Keratinocyte (primary cell): ENCODE measurements at regions not wholly inside any gene's neighbourhood (a gene's known extent, or its start where the extent isn't known, plus 50 kb on each side); places are given as distances from the start of the nearest gene placed in this dataset.

Experiments
- DNase-seq: peaks from one replicate; pipeline ENCODE4 v3.0.0-alpha.2; 2011; ENCODE audit warnings: low read depth, missing footprints, low spot score
- FAIRE-seq: peaks from 2 replicates; lab custom pipeline; 2011; peaks lifted over from hg19 to GRCh38; lab: Jason Lieb, UNC
- H2AFZ ChIP-seq: 2 replicates; pipeline ENCODE4 v1.6.0; 2012; ENCODE audit warnings: low read length, control low read depth, inconsistent platforms; ENCODE audit not compliant: control insufficient read depth
- H3K27ac ChIP-seq: 2 replicates; pipeline ENCODE4 v1.5.1; 2011; ENCODE audit warnings: low read length; ENCODE audit not compliant: control insufficient read depth, insufficient read depth
- H3K27me3 ChIP-seq: 3 replicates; pipeline ENCODE4 v1.6.0; 2011; ENCODE audit warnings: low read length; ENCODE audit not compliant: control insufficient read depth, insufficient read depth; ENCODE audit errors: extremely low read depth
- H3K36me3 ChIP-seq, 2 experiments: 2 replicates in 1 of 2; 3 replicates in 1 of 2; pipeline ENCODE4 v1.5.1; 2011; ENCODE audit warnings: low read length in 2 of 2, mild to moderate bottlenecking in 1 of 2; ENCODE audit not compliant: control insufficient read depth in 2 of 2, insufficient read depth in 2 of 2; ENCODE audit errors: extremely low read depth in 1 of 2
- H3K4me1 ChIP-seq: 3 replicates; pipeline ENCODE4 v1.5.1; 2011; ENCODE audit warnings: low read length; ENCODE audit not compliant: control insufficient read depth, insufficient read depth; ENCODE audit errors: extremely low read depth
- H3K4me2 ChIP-seq: 3 replicates; pipeline ENCODE4 v1.6.0; 2011; ENCODE audit warnings: low read depth, low read length; ENCODE audit not compliant: control insufficient read depth, insufficient read depth; ENCODE audit errors: extremely low read depth
- H3K4me3 ChIP-seq, 3 experiments: fragments of 200-600 bp in 1 of 3; sonication (generic) in 1 of 3; 2 replicates in 2 of 3; 3 replicates in 1 of 3; pipeline ENCODE4 v1.5.1; 2011 to 2016; ENCODE audit warnings: low read length in 3 of 3, mild to moderate bottlenecking in 3 of 3, control low read depth in 2 of 3, inconsistent platforms in 1 of 3, low read depth in 1 of 3, mixed read lengths in 1 of 3, mixed run types in 1 of 3, moderate library complexity in 1 of 3; ENCODE audit not compliant: control insufficient read depth in 2 of 3, insufficient read depth in 2 of 3; ENCODE audit errors: extremely low read depth in 1 of 3
- H3K79me2 ChIP-seq: 2 replicates; pipeline ENCODE4 v1.6.0; 2012; ENCODE audit warnings: low read length; ENCODE audit not compliant: control insufficient read depth, insufficient read depth
- H3K9ac ChIP-seq: 3 replicates; pipeline ENCODE4 v1.6.0; 2011; ENCODE audit warnings: low read length; ENCODE audit not compliant: control insufficient read depth, insufficient read depth; ENCODE audit errors: extremely low read depth
- H3K9me1 ChIP-seq: 3 replicates; pipeline ENCODE4 v1.6.0; 2011; ENCODE audit warnings: low read length; ENCODE audit not compliant: control insufficient read depth, insufficient read depth; ENCODE audit errors: extremely low read depth
- H3K9me3 ChIP-seq: 2 replicates; pipeline ENCODE4 v1.5.1; 2012; ENCODE audit warnings: low read depth, low read length; ENCODE audit not compliant: control insufficient read depth
- H4K20me1 ChIP-seq: 3 replicates; pipeline ENCODE4 v1.6.0; 2011; ENCODE audit warnings: low read length; ENCODE audit not compliant: control insufficient read depth, insufficient read depth; ENCODE audit errors: extremely low read depth
- CTCF ChIP-seq, 3 experiments: IDR thresholded peaks in 1 of 3; conservative IDR thresholded peaks in 1 of 3; optimal IDR thresholded peaks in 1 of 3; 2 replicates in 2 of 3; 3 replicates in 1 of 3; pipeline versions ENCODE3 to v1.5.1; 2011; ENCODE audit warnings: low read length in 3 of 3, mild to moderate bottlenecking in 3 of 3, moderate library complexity in 2 of 3, control low read depth in 1 of 3, inconsistent platforms in 1 of 3; ENCODE audit not compliant: insufficient read depth in 2 of 3; ENCODE audit errors: extremely low read depth in 1 of 3
- EZH2 ChIP-seq: IDR thresholded peaks from one replicate; pipeline ENCODE4 v1.6.1; 2012; ENCODE audit warnings: inconsistent platforms, mild to moderate bottlenecking, low read length, moderate library complexity
- dilution Hi-C: fragments of 300-500 bp; cut with MboI; formaldehyde crosslinking; loops from one replicate; pipeline ENCODE4 v1.7.0; 2020; ENCODE audit warnings: low sequenced_read_pairs; ENCODE audit not compliant: extremely low pct_ligation_motif_present

DNA sequence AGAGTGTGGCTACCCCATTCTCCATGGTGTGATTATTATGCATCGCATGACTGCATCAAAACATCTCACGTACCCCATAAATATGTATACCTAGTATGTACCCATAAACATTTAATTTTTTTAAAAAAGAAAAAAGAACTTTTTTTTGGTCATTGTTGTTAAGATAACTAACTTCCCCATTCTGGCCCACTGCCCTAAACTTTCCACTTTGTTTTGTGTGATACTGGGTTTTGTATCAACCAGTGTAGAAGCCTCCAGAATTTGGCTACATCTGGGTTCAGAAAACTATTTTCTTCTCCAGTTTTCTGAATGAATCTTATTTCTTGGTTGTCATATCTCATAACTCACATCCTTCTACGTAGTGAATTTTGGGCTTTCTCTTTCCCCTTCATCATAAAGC is 62.3 kb upstream of the NABP1 start:
- Histone ChIP-seq H3K36me3 (no peaks in the 10 kb centered on the region), H4K20me1 (no peaks in the 10 kb centered on the region), H3K79me2 (no peaks in the 10 kb centered on the region), H2AFZ (no peak overlapping the region), H3K9ac (no peak overlapping the region), H3K9me3 (no peaks in the 10 kb centered on the region), H3K4me3 (no peak overlapping the region), H3K27me3 (no peaks in the 10 kb centered on the region), H3K27ac (no peak overlapping the region), H3K4me1 (peaks cover 31% of the 10 kb centered on the region), H3K4me2 (no peak overlapping the region), H3K9me1 (no peaks in the 10 kb centered on the region)
- TF ChIP-seq EZH2 (no peak), CTCF (optimal IDR thresholded peaks at IDR 0.05 in 1 of 3, IDR thresholded peaks at IDR 0.05 in 1 of 3, conservative IDR thresholded peaks at IDR 0.05 in 1 of 3; ENCODE audit: extremely low read depth in 1 of 3, insufficient read depth in 2 of 3, low read length in 3 of 3) (no peak)
- dilution Hi-C loops, result no loop called here
- DNase-seq (no peak), FAIRE-seq (no peak)

DNA sequence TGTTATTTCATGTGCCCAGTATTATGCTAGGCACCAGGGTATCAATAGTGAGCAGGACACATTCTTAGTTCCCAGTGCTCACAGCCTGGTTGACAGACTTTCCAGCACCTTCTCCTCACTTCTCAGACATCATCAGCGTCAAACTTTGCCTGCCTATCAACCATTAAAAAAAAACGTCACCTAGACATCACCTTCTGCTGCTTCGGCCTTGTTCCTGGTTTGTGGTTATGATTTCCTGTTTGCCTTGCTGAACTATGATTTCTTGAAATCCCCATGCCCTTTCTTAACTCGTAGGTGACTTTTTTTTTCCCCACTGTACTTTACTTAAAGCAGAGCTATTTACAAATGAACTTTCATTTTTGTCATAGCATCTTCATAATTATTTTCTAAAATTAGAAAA is 60.4 kb upstream of the NABP1 start:
- no peaks in the 10 kb centered on the region for H3K9me3 ChIP-seq
- no peaks in the 10 kb centered on the region for H3K36me3 ChIP-seq
- H3K4me1 ChIP-seq, result peaks cover 17% of the 10 kb centered on the region
- H3K9me1 ChIP-seq, result no peaks in the 10 kb centered on the region
- no peaks in the 10 kb centered on the region for H3K79me2 ChIP-seq
- H3K27me3 ChIP-seq, result no peaks in the 10 kb centered on the region
- H3K9ac ChIP-seq, result no peak overlapping the region
- no peak for DNase-seq
- H4K20me1 ChIP-seq, result no peaks in the 10 kb centered on the region
- H2AFZ ChIP-seq, result no peak overlapping the region
- no peak overlapping the region for H3K4me3 ChIP-seq
- no peak overlapping the region for H3K4me2 ChIP-seq
- no peak overlapping the region for H3K27ac ChIP-seq
- TF ChIP-seq CTCF (optimal IDR thresholded peaks at IDR 0.05 in 1 of 3, IDR thresholded peaks at IDR 0.05 in 1 of 3, conservative IDR thresholded peaks at IDR 0.05 in 1 of 3; ENCODE audit: extremely low read depth in 1 of 3, insufficient read depth in 2 of 3, low read length in 3 of 3) (no peak), EZH2 (no peak)
- no peak for FAIRE-seq
- dilution Hi-C loops, result no loop called here
